ENCODE measurements at regions not wholly inside any gene's neighbourhood (a gene's known extent, or its start where the extent isn't known, plus 50 kb on each side); places are given as distances from the start of the nearest gene placed in this dataset.

GRCh38 chr9:103372828-103373227, 377.7 kb downstream of the CYLC2 start:
- TF ChIP-seq, protein P1, sequence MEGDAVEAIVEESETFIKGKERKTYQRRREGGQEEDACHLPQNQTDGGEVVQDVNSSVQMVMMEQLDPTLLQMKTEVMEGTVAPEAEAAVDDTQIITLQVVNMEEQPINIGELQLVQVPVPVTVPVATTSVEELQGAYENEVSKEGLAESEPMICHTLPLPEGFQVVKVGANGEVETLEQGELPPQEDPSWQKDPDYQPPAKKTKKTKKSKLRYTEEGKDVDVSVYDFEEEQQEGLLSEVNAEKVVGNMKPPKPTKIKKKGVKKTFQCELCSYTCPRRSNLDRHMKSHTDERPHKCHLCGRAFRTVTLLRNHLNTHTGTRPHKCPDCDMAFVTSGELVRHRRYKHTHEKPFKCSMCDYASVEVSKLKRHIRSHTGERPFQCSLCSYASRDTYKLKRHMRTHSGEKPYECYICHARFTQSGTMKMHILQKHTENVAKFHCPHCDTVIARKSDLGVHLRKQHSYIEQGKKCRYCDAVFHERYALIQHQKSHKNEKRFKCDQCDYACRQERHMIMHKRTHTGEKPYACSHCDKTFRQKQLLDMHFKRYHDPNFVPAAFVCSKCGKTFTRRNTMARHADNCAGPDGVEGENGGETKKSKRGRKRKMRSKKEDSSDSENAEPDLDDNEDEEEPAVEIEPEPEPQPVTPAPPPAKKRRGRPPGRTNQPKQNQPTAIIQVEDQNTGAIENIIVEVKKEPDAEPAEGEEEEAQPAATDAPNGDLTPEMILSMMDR (IDR thresholded peaks at IDR 0.05; ENCODE audit: low read depth, low read length): no peak
- no peak for DNase-seq (ENCODE audit: extremely low read depth, low read depth)

DNA sequence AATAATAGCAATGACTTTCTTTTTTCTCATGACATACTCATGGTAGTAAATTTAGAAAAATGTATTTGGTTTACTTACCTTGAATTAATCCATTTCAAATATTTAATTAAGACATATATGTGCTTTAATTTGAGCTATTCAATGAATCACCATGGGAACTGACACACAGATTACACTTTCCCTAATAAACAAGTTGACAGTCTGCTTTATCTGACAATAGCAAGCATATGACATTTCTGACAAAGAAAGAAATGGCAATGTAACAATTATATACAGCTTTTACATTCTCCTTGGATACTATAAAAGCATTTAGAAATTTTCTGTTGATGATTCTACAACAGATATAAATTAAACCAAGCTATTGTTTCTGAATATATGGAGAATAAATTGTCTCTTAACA, 382.5 kb downstream of the CYLC2 start:
- no peak for DNase-seq (ENCODE audit: extremely low read depth, low read depth)
- TF ChIP-seq, protein P1 (IDR thresholded peaks at IDR 0.05; ENCODE audit: low read depth, low read length): no peak

DNA sequence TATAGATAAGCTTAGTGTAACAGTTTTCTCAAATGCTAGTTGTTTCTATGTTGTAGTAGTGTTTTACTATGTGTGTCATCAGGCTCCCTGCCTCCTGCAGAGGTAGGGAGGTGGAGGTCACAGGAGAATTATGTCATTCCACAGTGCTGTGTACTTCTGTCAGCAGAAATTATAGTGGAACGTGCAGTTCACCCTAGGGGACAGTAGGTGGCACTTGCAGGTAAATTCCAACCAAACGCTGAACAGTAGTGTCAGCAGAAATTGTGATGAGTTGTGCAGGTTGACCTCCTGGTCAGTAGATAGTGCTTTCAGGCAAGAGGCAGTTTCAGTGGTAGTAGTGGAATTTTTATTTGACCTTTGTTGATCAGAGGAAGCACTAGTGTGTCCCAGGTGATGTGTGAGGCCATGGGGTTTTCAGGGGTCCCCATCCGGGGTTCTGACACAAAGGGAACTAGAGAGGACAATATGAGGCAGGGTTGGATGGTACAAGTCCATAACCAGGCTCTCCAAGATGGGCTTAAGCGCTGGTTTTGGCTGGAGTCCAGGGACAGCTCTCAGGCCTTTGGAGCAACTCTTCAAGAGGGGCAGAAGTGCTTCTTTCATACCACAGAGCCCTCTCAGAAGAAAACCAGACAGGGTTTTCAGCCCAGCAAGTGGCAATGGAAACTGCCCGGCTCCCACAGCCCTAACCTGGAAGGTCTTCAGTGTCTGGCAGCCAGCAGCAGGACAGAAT, 402.9 kb downstream of the CYLC2 start:
- TF ChIP-seq, protein P1 (IDR thresholded peaks at IDR 0.05; ENCODE audit: low read depth, low read length): peak; percentile 25
- no peak for DNase-seq (ENCODE audit: extremely low read depth, low read depth)

- TF ChIP-seq, protein P1 (IDR thresholded peaks at IDR 0.05; ENCODE audit: low read depth, low read length): no peak
Observed at GRCh38 chr9:103399535-103399934, 404.4 kb downstream of the CYLC2 start.

GRCh38 chr9:103407260-103407659, 412.1 kb downstream of the CYLC2 start:
- DNase-seq (ENCODE audit: extremely low read depth, low read depth): no peak
- TF ChIP-seq, protein P1 (IDR thresholded peaks at IDR 0.05; ENCODE audit: low read depth, low read length): no peak

More at GRCh38 chr9:103399535-103399934, 404.4 kb downstream of the CYLC2 start:
- no peak for DNase-seq (ENCODE audit: extremely low read depth, low read depth)

- DNase-seq (ENCODE audit: extremely low read depth, low read depth): no peak
- TF ChIP-seq, protein P1 (IDR thresholded peaks at IDR 0.05; ENCODE audit: low read depth, low read length): no peak
Observed at GRCh38 chr9:103410059-103410458, 414.9 kb downstream of the CYLC2 start.

DNA sequence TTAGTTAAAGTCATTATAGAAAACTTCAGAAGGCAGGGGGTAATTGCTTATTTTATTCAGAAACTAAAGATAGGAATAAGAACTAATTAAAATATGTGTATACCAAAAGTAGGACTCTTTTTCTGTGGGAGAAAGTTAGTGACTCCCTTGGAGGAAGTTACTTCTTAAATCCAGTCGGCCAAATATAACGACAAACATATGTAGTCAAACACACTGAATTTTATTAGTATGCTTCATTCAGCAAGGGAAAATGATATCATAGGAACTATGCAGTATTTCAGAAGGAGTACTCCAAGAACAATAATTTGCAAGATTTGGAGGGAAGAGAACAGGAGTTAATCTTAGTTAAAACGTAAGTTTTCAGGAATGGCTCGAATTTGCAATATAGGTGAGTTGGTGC, 432.6 kb downstream of the CYLC2 start:
- TF ChIP-seq, protein P1 (IDR thresholded peaks at IDR 0.05; ENCODE audit: low read depth, low read length): no peak
- DNase-seq (ENCODE audit: extremely low read depth, low read depth): no peak
